IMR-90 (cell line): ENCODE measurements at regions not wholly inside any gene's neighbourhood (a gene's known extent, or its start where the extent isn't known, plus 50 kb on each side); places are given as distances from the start of the nearest gene placed in this dataset.

Experiments
- ATAC-seq: fragments of 200-7000 bp; cut with Tn5 transposase; 2 replicates; pipeline ENCODE4 v1.9.1; 2020; ENCODE audit warnings: low read depth, mild to moderate bottlenecking, moderate library complexity
- BruUV-seq: library from RNA; stranded (reverse); fragments of 400-500 nt; replicated peaks from 2 replicates; lab custom pipeline; 2021; lab: Mats Ljungman, UMichigan
- CTCF ChIA-PET: fragments of 300-600 bp; formaldehyde crosslinking; extraction: SDS; loops from one replicate; lab custom pipeline; 2021; ENCODE audit warnings: antibody characterized with exemption; lab: Yijun Ruan, JAX
- POLR2A ChIA-PET: fragments of 300-600 bp; sonication (Branson Sonifier 250); formaldehyde crosslinking; loops from one replicate; lab custom pipeline; 2022; ENCODE audit warnings: antibody characterized with exemption; ENCODE audit not compliant: unreplicated experiment; lab: Charles Lee
- DNase-seq: peaks from one replicate; pipeline ENCODE4 v3.0.0; 2013
- H2AFZ ChIP-seq: replicated peaks from 2 replicates; pipeline ENCODE3; 2013; ENCODE audit warnings: low read length, mild to moderate bottlenecking; ENCODE audit not compliant: poor library complexity
- H2AK5ac ChIP-seq: 2 replicates; pipeline ENCODE4 v1.6.1; 2013; ENCODE audit warnings: low read depth, low read length, inconsistent platforms
- H2AK9ac ChIP-seq: replicated peaks from 2 replicates; pipeline ENCODE3; 2013; ENCODE audit warnings: mild to moderate bottlenecking, low read depth, low read length, moderate library complexity; ENCODE audit not compliant: poor library complexity
- H2BK120ac ChIP-seq: 2 replicates; pipeline ENCODE4 v1.6.1; 2013; ENCODE audit warnings: low read depth, low read length, inconsistent platforms
- H2BK15ac ChIP-seq: 3 replicates; pipeline ENCODE4 v1.6.1; 2013; ENCODE audit warnings: low read depth, low read length, inconsistent platforms
- H2BK20ac ChIP-seq: 2 replicates; pipeline ENCODE4 v1.6.1; 2013; ENCODE audit warnings: low read depth, mild to moderate bottlenecking, inconsistent platforms, low read length, moderate library complexity
- H2BK5ac ChIP-seq: 2 replicates; pipeline ENCODE4 v1.6.1; 2013; ENCODE audit warnings: mild to moderate bottlenecking, low read depth, low read length, inconsistent platforms; ENCODE audit not compliant: poor library complexity, severe bottlenecking
- H3K14ac ChIP-seq: replicated peaks from 2 replicates; pipeline ENCODE4 v1.6.1; 2013; ENCODE audit warnings: low read depth, low read length, inconsistent platforms
- H3K18ac ChIP-seq: 2 replicates; pipeline ENCODE4 v1.6.1; 2013; ENCODE audit warnings: low read depth, low read length, control low read depth
- H3K23ac ChIP-seq: 2 replicates; pipeline ENCODE4 v1.6.1; 2013; ENCODE audit warnings: low read depth, low read length, inconsistent platforms
- H3K27ac ChIP-seq: 2 replicates; pipeline ENCODE4 v1.5.1; 2013; ENCODE audit warnings: mild to moderate bottlenecking, control low read depth, low read length; ENCODE audit not compliant: insufficient read depth
- H3K27me3 ChIP-seq: 2 replicates; pipeline ENCODE4 v1.6.1; 2013; ENCODE audit warnings: low read length; ENCODE audit not compliant: control insufficient read depth, insufficient read depth
- H3K36me3 ChIP-seq: 2 replicates; pipeline ENCODE4 v1.6.1; 2013; ENCODE audit warnings: low read length, mixed read lengths; ENCODE audit not compliant: control insufficient read depth, insufficient read depth
- H3K4ac ChIP-seq: 2 replicates; pipeline ENCODE4 v1.6.1; 2013; ENCODE audit warnings: low read depth, low read length, inconsistent platforms
- H3K4me1 ChIP-seq: 2 replicates; pipeline ENCODE4 v1.6.1; 2013; ENCODE audit warnings: low read length, mixed read lengths; ENCODE audit not compliant: control insufficient read depth, insufficient read depth
- H3K4me2 ChIP-seq: 2 replicates; pipeline ENCODE4 v1.6.1; 2013; ENCODE audit warnings: low read depth, mild to moderate bottlenecking, control low read depth, low read length, moderate library complexity
- H3K4me3 ChIP-seq: 2 replicates; pipeline ENCODE4 v1.5.1; 2013; ENCODE audit warnings: low read depth, mild to moderate bottlenecking, control low read depth, low read length, moderate library complexity; ENCODE audit not compliant: insufficient read depth
- H3K56ac ChIP-seq: 2 replicates; pipeline ENCODE4 v1.6.1; 2013; ENCODE audit warnings: low read length, inconsistent platforms; ENCODE audit not compliant: insufficient read depth; ENCODE audit errors: extremely low read depth
- H3K79me1 ChIP-seq, 2 experiments: 2 replicates each; pipeline ENCODE4 v1.6.1; 2013; ENCODE audit warnings: low read length in 2 of 2, inconsistent platforms in 1 of 2, low read depth in 1 of 2
- H3K9ac ChIP-seq: 2 replicates; pipeline ENCODE4 v1.6.1; 2013; ENCODE audit warnings: low read depth, low read length, control low read depth
- H3K9me1 ChIP-seq: 2 replicates; pipeline ENCODE4 v1.6.1; 2013; ENCODE audit warnings: low read length, inconsistent platforms; ENCODE audit not compliant: insufficient read depth
- H3K9me3 ChIP-seq: 2 replicates; pipeline ENCODE4 v1.6.1; 2013; ENCODE audit warnings: low read length; ENCODE audit not compliant: control insufficient read depth, insufficient read depth
- H4K20me1 ChIP-seq: 2 replicates; pipeline ENCODE4 v1.6.1; 2013; ENCODE audit warnings: low read length, inconsistent platforms; ENCODE audit not compliant: insufficient read depth
- H4K5ac ChIP-seq: 2 replicates; pipeline ENCODE4 v1.6.1; 2013; ENCODE audit warnings: mild to moderate bottlenecking, low read depth, low read length, control low read depth
- H4K8ac ChIP-seq, 2 experiments: 2 replicates each; pipeline ENCODE4 v1.6.1; 2013; ENCODE audit warnings: low read depth in 2 of 2, low read length in 2 of 2, control low read depth in 1 of 2, inconsistent platforms in 1 of 2
- H4K91ac ChIP-seq: 2 replicates; pipeline ENCODE4 v1.6.1; 2013; ENCODE audit warnings: low read depth, low read length, inconsistent platforms; ENCODE audit not compliant: insufficient read depth
- BHLHE40 ChIP-seq: fragments of 150-350 bp; IDR thresholded peaks from 2 replicates; pipeline ENCODE4 v1.6.1; 2016; ENCODE audit warnings: mild to moderate bottlenecking, low read depth, low read length
- CEBPB ChIP-seq: IDR thresholded peaks from 2 replicates; pipeline ENCODE4 v1.6.1; 2012; ENCODE audit warnings: low read depth, low read length, improper control_type of control experiment
- CHD1 ChIP-seq: IDR thresholded peaks from 2 replicates; pipeline ENCODE4 v1.6.1; 2012; ENCODE audit warnings: low read depth, low read length, improper control_type of control experiment
- ELK1 ChIP-seq: fragments of 150-350 bp; IDR thresholded peaks from 2 replicates; pipeline ENCODE4 v1.6.1; 2016; ENCODE audit warnings: low read depth, mild to moderate bottlenecking, low read length, moderate library complexity, borderline replicate concordance
- FOS ChIP-seq: fragments of 150-350 bp; IDR thresholded peaks from 2 replicates; pipeline ENCODE4 v1.6.1; 2016; ENCODE audit warnings: low read depth, low read length
- MAFK ChIP-seq: IDR thresholded peaks from 2 replicates; pipeline ENCODE4 v1.6.1; 2012; ENCODE audit warnings: low read depth, low read length, improper control_type of control experiment
- MAZ ChIP-seq: IDR thresholded peaks from 2 replicates; pipeline ENCODE4 v1.6.1; 2012; ENCODE audit warnings: low read depth, mild to moderate bottlenecking, low read length, improper control_type of control experiment, moderate library complexity, borderline replicate concordance
- MXI1 ChIP-seq: IDR thresholded peaks from 2 replicates; pipeline ENCODE4 v1.6.1; 2012; ENCODE audit warnings: low read depth, mild to moderate bottlenecking, low read length, moderate library complexity, borderline replicate concordance
- NFE2L2 ChIP-seq: fragments of 150-350 bp; IDR thresholded peaks from 2 replicates; pipeline ENCODE4 v1.6.1; 2016; ENCODE audit warnings: low read depth, mild to moderate bottlenecking, low read length
- POLR2A ChIP-seq: IDR thresholded peaks from 2 replicates; pipeline ENCODE4 v1.6.1; 2012; ENCODE audit warnings: mild to moderate bottlenecking, low read depth, low read length
- RAD21 ChIP-seq: IDR thresholded peaks from 2 replicates; pipeline ENCODE4 v1.6.1; 2012; ENCODE audit warnings: low read length, improper control_type of control experiment
- RCOR1 ChIP-seq: IDR thresholded peaks from 2 replicates; pipeline ENCODE4 v1.6.1; 2012; ENCODE audit warnings: mild to moderate bottlenecking, low read length, improper control_type of control experiment; ENCODE audit not compliant: insufficient replicate concordance
- RFX5 ChIP-seq: IDR thresholded peaks from 2 replicates; pipeline ENCODE4 v1.8.0; 2012; ENCODE audit warnings: low read depth, mild to moderate bottlenecking, low read length, moderate library complexity
- SMC3 ChIP-seq: fragments of 150-350 bp; IDR thresholded peaks from 2 replicates; pipeline ENCODE4 v1.6.1; 2016; ENCODE audit warnings: low read depth, mild to moderate bottlenecking, antibody characterized with exemption, low read length, moderate library complexity
- USF2 ChIP-seq: fragments of 150-350 bp; IDR thresholded peaks from 2 replicates; pipeline ENCODE4 v1.6.1; 2017; ENCODE audit warnings: mild to moderate bottlenecking, antibody characterized with exemption, low read length, low read depth
- WGBS, 2 experiments: methylation state at CpG; one replicate each; pipeline versions ENCODE4 v1.1.5 to v1.1.7; 2013; ENCODE audit warnings: missing lambda C conversion rate in 2 of 2; ENCODE audit not compliant: insufficient read length in 1 of 2; ENCODE audit errors: extremely low coverage in 2 of 2; 5-methylcytosine and 5-hydroxymethylcytosine counted together
- dilution Hi-C: fragments of 300-500 bp; cut with HindIII; formaldehyde crosslinking; loops from one replicate; pipeline ENCODE4 v1.14.3; 2018; ENCODE audit warnings: low sequenced_read_pairs; ENCODE audit not compliant: unreplicated experiment
- in situ Hi-C: fragments of 300-500 bp; cut with MboI; formaldehyde crosslinking; loops from 3 replicates; pipeline ENCODE4 v1.14.3; 2019; ENCODE audit warnings: low sequenced_read_pairs, inconsistent platforms, mixed read lengths
- intact Hi-C: fragments of 100-400 bp; cut with micrococcal nuclease; formaldehyde crosslinking; loops from 2 replicates; pipeline ENCODE4 v1.10.0; 2022
- TF ChIP-seq, protein P1 (sequence below): conservative IDR thresholded peaks from 2 replicates; pipeline ENCODE4 v1.5.1; 2012; ENCODE audit warnings: mild to moderate bottlenecking, low read depth, low read length, improper control_type of control experiment

GRCh38 chr4:14446904-14447303, 555.4 kb upstream of the CPEB2 start:
- intact Hi-C loops, result no loop called here
- BruUV-seq, result no TSS peak

More at GRCh38 chr4:14446904-14447303, 555.4 kb upstream of the CPEB2 start:
- ATAC-seq, result no peak
- Histone ChIP-seq H4K20me1 (no peaks in the 10 kb centered on the region), H2BK120ac (no peak overlapping the region), H4K91ac (no peak overlapping the region), H3K9ac (no peak overlapping the region), H2BK20ac (no peak overlapping the region), H3K9me1 (no peaks in the 10 kb centered on the region), H3K18ac (no peak overlapping the region), H3K14ac (no peak overlapping the region), H3K4me1 (no peaks in the 10 kb centered on the region), H3K9me3 (no peaks in the 10 kb centered on the region), H3K4ac (no peak overlapping the region), H3K4me3 (no peak overlapping the region), H2AK9ac (no peak overlapping the region), H3K27me3 (no peaks in the 10 kb centered on the region), H3K4me2 (no peak overlapping the region), H2AK5ac (no peak overlapping the region), H3K36me3 (no peaks in the 10 kb centered on the region), H3K23ac (no peak overlapping the region), H2BK15ac (no peak overlapping the region), H3K79me1 (no peaks in the 10 kb centered on the region), H2AFZ (no peak overlapping the region), H4K5ac (no peak overlapping the region), H4K8ac (no peak overlapping the region), H3K27ac (no peak overlapping the region), H2BK5ac (no peak overlapping the region), H3K56ac (no peak overlapping the region)
- in situ Hi-C loops, result no loop called here
- WGBS, 2 experiments, result no CpG with 5 or more reads among the region's 5 CpGs
- ChIA-PET POLR2A (no interaction called here), CTCF (no interaction called here)
- no peak for DNase-seq
- TF ChIP-seq NFE2L2 (no peak), CHD1 (no peak), BHLHE40 (no peak), MAZ (no peak), POLR2A (no peak), ELK1 (no peak), SMC3 (no peak), MAFK (no peak), MXI1 (no peak), RCOR1 (no peak), CEBPB (no peak), RFX5 (no peak), FOS (no peak), USF2 (no peak), RAD21 (no peak)
- TF ChIP-seq, protein P1, sequence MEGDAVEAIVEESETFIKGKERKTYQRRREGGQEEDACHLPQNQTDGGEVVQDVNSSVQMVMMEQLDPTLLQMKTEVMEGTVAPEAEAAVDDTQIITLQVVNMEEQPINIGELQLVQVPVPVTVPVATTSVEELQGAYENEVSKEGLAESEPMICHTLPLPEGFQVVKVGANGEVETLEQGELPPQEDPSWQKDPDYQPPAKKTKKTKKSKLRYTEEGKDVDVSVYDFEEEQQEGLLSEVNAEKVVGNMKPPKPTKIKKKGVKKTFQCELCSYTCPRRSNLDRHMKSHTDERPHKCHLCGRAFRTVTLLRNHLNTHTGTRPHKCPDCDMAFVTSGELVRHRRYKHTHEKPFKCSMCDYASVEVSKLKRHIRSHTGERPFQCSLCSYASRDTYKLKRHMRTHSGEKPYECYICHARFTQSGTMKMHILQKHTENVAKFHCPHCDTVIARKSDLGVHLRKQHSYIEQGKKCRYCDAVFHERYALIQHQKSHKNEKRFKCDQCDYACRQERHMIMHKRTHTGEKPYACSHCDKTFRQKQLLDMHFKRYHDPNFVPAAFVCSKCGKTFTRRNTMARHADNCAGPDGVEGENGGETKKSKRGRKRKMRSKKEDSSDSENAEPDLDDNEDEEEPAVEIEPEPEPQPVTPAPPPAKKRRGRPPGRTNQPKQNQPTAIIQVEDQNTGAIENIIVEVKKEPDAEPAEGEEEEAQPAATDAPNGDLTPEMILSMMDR, result no peak
- dilution Hi-C loops, result no loop called here
